NT2/D1 (cell line): ENCODE measurements at regions not wholly inside any gene's neighbourhood (a gene's known extent, or its start where the extent isn't known, plus 50 kb on each side); places are given as distances from the start of the nearest gene placed in this dataset.

Experiments used
- SUZ12 ChIP-seq: IDR thresholded peaks from 2 replicates; pipeline ENCODE4 v1.6.1; 2011; ENCODE audit not compliant: insufficient read length, insufficient read depth; ENCODE audit errors: extremely low read depth
- YY1 ChIP-seq: IDR thresholded peaks from 2 replicates; pipeline ENCODE4 v1.6.1; 2011; ENCODE audit not compliant: insufficient read length, insufficient read depth
- ZNF274 ChIP-seq: IDR thresholded peaks from 2 replicates; pipeline ENCODE4 v1.6.1; 2011; ENCODE audit warnings: mild to moderate bottlenecking, low read depth, low read length

DNA sequence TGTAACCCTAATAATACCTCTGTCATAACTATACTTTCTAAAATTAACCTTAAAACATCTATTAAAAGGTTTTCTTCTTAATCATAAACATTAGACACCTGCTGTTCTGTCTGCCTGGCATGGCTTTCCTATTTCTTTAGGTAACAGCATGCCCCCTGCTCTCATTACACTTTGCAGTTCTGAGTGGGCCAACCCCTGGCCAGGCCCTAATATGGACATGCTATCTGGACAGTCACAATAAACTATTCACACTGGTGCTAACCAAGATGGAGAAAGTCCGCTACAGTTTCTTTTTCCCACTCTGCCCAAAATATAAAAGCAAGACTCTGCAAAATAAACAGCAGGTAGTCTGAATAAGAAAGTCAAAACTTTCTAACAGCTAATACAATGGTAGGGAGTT is 84.0 kb downstream of the ELAPOR2 start:
- TF ChIP-seq YY1 (no peak), SUZ12 (no peak), ZNF274 (no peak)
